ENCODE measurements at regions not wholly inside any gene's neighbourhood (a gene's known extent, or its start where the extent isn't known, plus 50 kb on each side); places are given as distances from the start of the nearest gene placed in this dataset.

- in situ Hi-C loops (cut with MboI; ENCODE audit: low sequenced_read_pairs) = no loop called here
- no peak for DNase-seq (ENCODE audit: low spot score in 2 of 2)
- Histone ChIP-seq H3K4me3 (no peak overlapping the region), H3K9me3 (no peaks in the 10 kb centered on the region), H3K4me1 (peaks cover 3% of the 10 kb centered on the region), H3K36me3 (replicated peaks) (no peaks in the 10 kb centered on the region), H3K27me3 (ENCODE audit: low read depth) (no peaks in the 10 kb centered on the region; the same call in 1 of the 2 replicates)
Observed at GRCh38 chr1:239906394-239906793, 185.3 kb upstream of the FMN2 start.

- no peak overlapping the region for H3K4me3 ChIP-seq
- no peak for DNase-seq (ENCODE audit: low spot score in 2 of 2)
- H3K9me3 ChIP-seq = no peaks in the 10 kb centered on the region
- no peaks in the 10 kb centered on the region for H3K27me3 ChIP-seq (ENCODE audit: low read depth)
- H3K4me1 ChIP-seq = peaks cover 13% of the 10 kb centered on the region
- in situ Hi-C loops (cut with MboI; ENCODE audit: low sequenced_read_pairs) = no loop called here
- no peaks in the 10 kb centered on the region for H3K36me3 ChIP-seq (replicated peaks)
Observed at GRCh38 chr1:239909898-239910297, 181.8 kb upstream of the FMN2 start.

GRCh38 chr1:239912471-239912870, 179.2 kb upstream of the FMN2 start:
- Histone ChIP-seq H3K27me3 (ENCODE audit: low read depth) (peaks cover 3% of the 10 kb centered on the region; the same call in 1 of the 2 replicates), H3K36me3 (replicated peaks) (no peaks in the 10 kb centered on the region), H3K9me3 (no peaks in the 10 kb centered on the region), H3K4me1 (peaks cover 21% of the 10 kb centered on the region), H3K4me3 (no peak overlapping the region)
- in situ Hi-C loops (cut with MboI; ENCODE audit: low sequenced_read_pairs) = no loop called here
- no peak for DNase-seq (ENCODE audit: low spot score in 2 of 2)

GRCh38 chr1:239913141-239913585, 178.5 kb upstream of the FMN2 start:
- no peaks in the 10 kb centered on the region for H3K36me3 ChIP-seq (replicated peaks)
- H3K4me3 ChIP-seq = no peak overlapping the region
- in situ Hi-C loops (cut with MboI; ENCODE audit: low sequenced_read_pairs) = no loop called here
- no peaks in the 10 kb centered on the region for H3K9me3 ChIP-seq
- H3K4me1 ChIP-seq = peaks cover 21% of the 10 kb centered on the region
- DNase-seq (ENCODE audit: low spot score in 2 of 2) = no peak
- H3K27me3 ChIP-seq (ENCODE audit: low read depth) = peaks cover 3% of the 10 kb centered on the region; the same call in 1 of the 2 replicates

- Histone ChIP-seq H3K4me1 (peaks cover 21% of the 10 kb centered on the region), H3K27me3 (ENCODE audit: low read depth) (peaks cover 3% of the 10 kb centered on the region; the same call in 1 of the 2 replicates), H3K9me3 (no peaks in the 10 kb centered on the region), H3K36me3 (replicated peaks) (no peaks in the 10 kb centered on the region), H3K4me3 (no peak overlapping the region)
- in situ Hi-C loops (cut with MboI; ENCODE audit: low sequenced_read_pairs) = no loop called here
- no peak for DNase-seq (ENCODE audit: low spot score in 2 of 2)
Observed at GRCh38 chr1:239914751-239915231, 176.9 kb upstream of the FMN2 start.

GRCh38 chr1:239918634-239919033, 173.0 kb upstream of the FMN2 start:
- H3K27me3 ChIP-seq (ENCODE audit: low read depth) = peaks cover 3% of the 10 kb centered on the region; the same call in 1 of the 2 replicates
- H3K4me3 ChIP-seq = no peak overlapping the region
- peaks cover 10% of the 10 kb centered on the region for H3K4me1 ChIP-seq
- no peak for DNase-seq (ENCODE audit: low spot score in 2 of 2)
- in situ Hi-C loops (cut with MboI; ENCODE audit: low sequenced_read_pairs) = no loop called here
- no peaks in the 10 kb centered on the region for H3K9me3 ChIP-seq
- H3K36me3 ChIP-seq (replicated peaks) = no peaks in the 10 kb centered on the region

- no peak for DNase-seq (ENCODE audit: low spot score in 2 of 2)
- in situ Hi-C loops (cut with MboI; ENCODE audit: low sequenced_read_pairs) = no loop called here
- Histone ChIP-seq H3K36me3 (replicated peaks) (no peaks in the 10 kb centered on the region), H3K4me3 (no peak overlapping the region), H3K4me1 (peaks cover 4% of the 10 kb centered on the region), H3K27me3 (ENCODE audit: low read depth) (peaks cover 3% of the 10 kb centered on the region; the same call in 1 of the 2 replicates), H3K9me3 (no peaks in the 10 kb centered on the region)
Observed at GRCh38 chr1:239920214-239920613, 171.5 kb upstream of the FMN2 start.

GRCh38 chr1:239922778-239923522, 168.7 kb upstream of the FMN2 start:
- Histone ChIP-seq H3K9me3 (no peaks in the 10 kb centered on the region), H3K4me1 (no peaks in the 10 kb centered on the region), H3K27me3 (ENCODE audit: low read depth) (no peaks in the 10 kb centered on the region), H3K36me3 (replicated peaks) (no peaks in the 10 kb centered on the region), H3K4me3 (no peak overlapping the region)
- no peak for DNase-seq (ENCODE audit: low spot score in 2 of 2)
- in situ Hi-C loops (cut with MboI; ENCODE audit: low sequenced_read_pairs) = no loop called here

GRCh38 chr1:239924741-239925350, 166.8 kb upstream of the FMN2 start:
- Histone ChIP-seq H3K9me3 (no peaks in the 10 kb centered on the region), H3K36me3 (replicated peaks) (no peaks in the 10 kb centered on the region)
- in situ Hi-C loops (cut with MboI; ENCODE audit: low sequenced_read_pairs) = no loop called here

GRCh38 chr1:239926184-239926583, 165.5 kb upstream of the FMN2 start:
- Histone ChIP-seq H3K9me3 (no peaks in the 10 kb centered on the region), H3K4me3 (no peak overlapping the region), H3K4me1 (no peaks in the 10 kb centered on the region; the same call in 1 of the 2 replicates), H3K27me3 (ENCODE audit: low read depth) (no peaks in the 10 kb centered on the region), H3K36me3 (replicated peaks) (no peaks in the 10 kb centered on the region)
- DNase-seq (ENCODE audit: low spot score in 2 of 2) = no peak
- in situ Hi-C loops (cut with MboI; ENCODE audit: low sequenced_read_pairs) = no loop called here

More at GRCh38 chr1:239924741-239925350, 166.8 kb upstream of the FMN2 start:
- Histone ChIP-seq H3K4me1 (no peaks in the 10 kb centered on the region; the same call in 1 of the 2 replicates), H3K27me3 (ENCODE audit: low read depth) (no peaks in the 10 kb centered on the region), H3K4me3 (no peak overlapping the region)
- no peak for DNase-seq (ENCODE audit: low spot score in 2 of 2)

GRCh38 chr1:239929317-239929716, 162.4 kb upstream of the FMN2 start:
- Histone ChIP-seq H3K36me3 (replicated peaks) (no peaks in the 10 kb centered on the region), H3K27me3 (ENCODE audit: low read depth) (no peaks in the 10 kb centered on the region), H3K4me3 (no peak overlapping the region), H3K4me1 (no peaks in the 10 kb centered on the region; the same call in 1 of the 2 replicates), H3K9me3 (no peaks in the 10 kb centered on the region)
- in situ Hi-C loops (cut with MboI; ENCODE audit: low sequenced_read_pairs) = no loop called here
- no peak for DNase-seq (ENCODE audit: low spot score in 2 of 2)

- Histone ChIP-seq H3K36me3 (replicated peaks) (no peaks in the 10 kb centered on the region), H3K4me1 (no peaks in the 10 kb centered on the region; the same call in 1 of the 2 replicates), H3K4me3 (no peak overlapping the region), H3K27me3 (ENCODE audit: low read depth) (no peaks in the 10 kb centered on the region), H3K9me3 (no peaks in the 10 kb centered on the region)
- no peak for DNase-seq (ENCODE audit: low spot score in 2 of 2)
- in situ Hi-C loops (cut with MboI; ENCODE audit: low sequenced_read_pairs) = no loop called here
Observed at GRCh38 chr1:239930686-239931262, 160.9 kb upstream of the FMN2 start.

- Histone ChIP-seq H3K4me1 (no peaks in the 10 kb centered on the region; the same call in 1 of the 2 replicates), H3K4me3 (no peak overlapping the region), H3K27me3 (ENCODE audit: low read depth) (no peaks in the 10 kb centered on the region), H3K9me3 (no peaks in the 10 kb centered on the region), H3K36me3 (replicated peaks) (no peaks in the 10 kb centered on the region)
- DNase-seq (ENCODE audit: low spot score in 2 of 2) = no peak
- in situ Hi-C loops (cut with MboI; ENCODE audit: low sequenced_read_pairs) = no loop called here
Observed at GRCh38 chr1:239931341-239931740, 160.3 kb upstream of the FMN2 start.

- Histone ChIP-seq H3K36me3 (replicated peaks) (no peaks in the 10 kb centered on the region), H3K4me1 (no peaks in the 10 kb centered on the region), H3K9me3 (no peaks in the 10 kb centered on the region), H3K4me3 (no peak overlapping the region), H3K27me3 (ENCODE audit: low read depth) (no peaks in the 10 kb centered on the region)
- no peak for DNase-seq (ENCODE audit: low spot score in 2 of 2)
- in situ Hi-C loops (cut with MboI; ENCODE audit: low sequenced_read_pairs) = no loop called here
Observed at GRCh38 chr1:239939602-239940001, 152.1 kb upstream of the FMN2 start.
